Right lobe of liver (tissue), 6 donors: ENCODE measurements at regions not wholly inside any gene's neighbourhood (a gene's known extent, or its start where the extent isn't known, plus 50 kb on each side); places are given as distances from the start of the nearest gene placed in this dataset.

Source experiments
- ATAC-seq, 4 donors: fragments of 200-7000 bp; cut with Tn5 transposase; one replicate each; pipeline ENCODE4 v1.9.1; 2020; ENCODE audit warnings: mild to moderate bottlenecking in 4 of 4, moderate library complexity in 4 of 4
- DNase-seq, 3 donors: peaks; one replicate each; pipeline ENCODE4 v3.0.0-alpha.2; 2020
- H3K27ac ChIP-seq, 3 donors: fragments of 200-600 bp; one replicate each; pipeline ENCODE4 v1.8.0; 2022
- H3K27me3 ChIP-seq, 2 donors: fragments of 200-600 bp; one replicate each; pipeline ENCODE4 v1.8.0; 2022
- H3K36me3 ChIP-seq, 4 donors: fragments of 200-600 bp; sonication (generic) in 1 of 4; one replicate each; pipeline versions ENCODE4 v1.5.1 to v1.8.0; 2017 to 2022; ENCODE audit warnings: control low read depth in 1 of 4
- H3K4me1 ChIP-seq, 4 donors: fragments of 200-600 bp; sonication (generic) in 1 of 4; one replicate each; pipeline versions ENCODE4 v1.5.1 to v1.8.0; 2017 to 2022; ENCODE audit warnings: control low read depth in 1 of 4
- H3K4me3 ChIP-seq, 3 donors: fragments of 200-600 bp; one replicate each; pipeline ENCODE4 v1.8.0; 2022
- H3K9me3 ChIP-seq, 4 donors: fragments of 200-600 bp; sonication (generic) in 1 of 4; one replicate each; pipeline versions ENCODE4 v1.5.1 to v1.8.0; 2017 to 2022; ENCODE audit warnings: control low read depth in 1 of 4
- POLR2A ChIP-seq: fragments of 450-650 bp; IDR thresholded peaks from one replicate; pipeline ENCODE4 v1.6.1; 2017; ENCODE audit warnings: antibody characterized with exemption, mild to moderate bottlenecking
- WGBS: methylation state at CpG from one replicate; pipeline ENCODE4 v1.1.6; 2018; ENCODE audit warnings: low coverage, low lambda C conversion rate; ENCODE audit not compliant: insufficient coverage; ENCODE audit errors: missing lambda C conversion rate; 5-methylcytosine and 5-hydroxymethylcytosine counted together
- intact Hi-C, 2 donors: fragments of 100-400 bp; cut with DNase I; formaldehyde crosslinking; loops; one replicate each; pipeline versions ENCODE4 v1.11.2 to v1.14.1; 2022
- TF ChIP-seq, protein P1 (sequence below), 4 donors: fragments of 200-600 bp in 3 of 4; fragments of 450-650 bp in 1 of 4; IDR thresholded peaks; one replicate each; pipeline versions ENCODE4 v1.5.1 to v1.8.0; 2016 to 2022; ENCODE audit warnings: antibody characterized with exemption in 4 of 4, mild to moderate bottlenecking in 2 of 4
- donor health status: DM: no; HTN: yes; CAD: no.
- donor health status: DM: no; HTN: no; CAD: no.
- donor health status: DM: no; HTN: no; CAD: no.
- donor health status: DM: no; HTN: yes; CAD: no.
- donor health status: DM: no; HTN: yes; CAD: no.

DNA sequence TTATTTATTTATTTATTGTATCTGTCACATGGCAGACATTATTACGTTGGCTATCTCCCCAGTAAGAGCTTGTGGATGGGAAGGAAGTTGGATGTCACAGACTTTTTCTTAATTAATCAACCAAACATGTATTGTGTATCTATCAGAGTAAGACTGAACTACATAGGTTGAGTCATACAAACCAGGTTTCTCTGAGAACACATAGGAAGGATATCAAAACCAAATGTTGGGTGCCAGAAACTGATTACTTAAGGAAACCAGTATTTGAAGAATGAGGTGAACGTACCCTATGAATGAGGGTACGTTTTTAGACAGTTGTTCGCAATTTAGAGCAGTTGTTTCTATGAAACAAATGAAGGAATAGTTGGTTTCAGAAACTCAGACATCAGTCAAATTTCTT, 136.4 kb downstream of the SLC17A6 start:
- no peak for DNase-seq
- H3K27me3 ChIP-seq = no peaks in the 10 kb centered on the region
- no peak overlapping the region for H3K4me3 ChIP-seq
- no peak for ATAC-seq
- WGBS = 50% methylated on average over 4 of the region's 4 CpGs
- no peaks in the 10 kb centered on the region for H3K9me3 ChIP-seq
- H3K36me3 ChIP-seq = no peaks in the 10 kb centered on the region
- intact Hi-C loops = no loop called here
- no peaks in the 10 kb centered on the region for H3K4me1 ChIP-seq
- TF ChIP-seq, protein P1, sequence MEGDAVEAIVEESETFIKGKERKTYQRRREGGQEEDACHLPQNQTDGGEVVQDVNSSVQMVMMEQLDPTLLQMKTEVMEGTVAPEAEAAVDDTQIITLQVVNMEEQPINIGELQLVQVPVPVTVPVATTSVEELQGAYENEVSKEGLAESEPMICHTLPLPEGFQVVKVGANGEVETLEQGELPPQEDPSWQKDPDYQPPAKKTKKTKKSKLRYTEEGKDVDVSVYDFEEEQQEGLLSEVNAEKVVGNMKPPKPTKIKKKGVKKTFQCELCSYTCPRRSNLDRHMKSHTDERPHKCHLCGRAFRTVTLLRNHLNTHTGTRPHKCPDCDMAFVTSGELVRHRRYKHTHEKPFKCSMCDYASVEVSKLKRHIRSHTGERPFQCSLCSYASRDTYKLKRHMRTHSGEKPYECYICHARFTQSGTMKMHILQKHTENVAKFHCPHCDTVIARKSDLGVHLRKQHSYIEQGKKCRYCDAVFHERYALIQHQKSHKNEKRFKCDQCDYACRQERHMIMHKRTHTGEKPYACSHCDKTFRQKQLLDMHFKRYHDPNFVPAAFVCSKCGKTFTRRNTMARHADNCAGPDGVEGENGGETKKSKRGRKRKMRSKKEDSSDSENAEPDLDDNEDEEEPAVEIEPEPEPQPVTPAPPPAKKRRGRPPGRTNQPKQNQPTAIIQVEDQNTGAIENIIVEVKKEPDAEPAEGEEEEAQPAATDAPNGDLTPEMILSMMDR (IDR thresholded peaks at IDR 0.05) = no peak
- TF ChIP-seq POLR2A = no peak
- no peak overlapping the region for H3K27ac ChIP-seq

GRCh38 chr11:22473586-22473985, 135.4 kb downstream of the SLC17A6 start:
- no peak for ATAC-seq
- Histone ChIP-seq H3K27ac (no peak overlapping the region), H3K4me1 (no peaks in the 10 kb centered on the region), H3K36me3 (no peaks in the 10 kb centered on the region), H3K9me3 (no peaks in the 10 kb centered on the region), H3K4me3 (no peak overlapping the region), H3K27me3 (no peaks in the 10 kb centered on the region)
- WGBS = 58% methylated on average over 1 of the region's 1 CpG
- DNase-seq = no peak
- TF ChIP-seq, protein P1 (IDR thresholded peaks at IDR 0.05) = no peak
- no peak for TF ChIP-seq POLR2A
- intact Hi-C loops = no loop called here

- intact Hi-C loops = no loop called here
- Histone ChIP-seq H3K27me3 (no peaks in the 10 kb centered on the region), H3K9me3 (no peaks in the 10 kb centered on the region), H3K4me1 (no peaks in the 10 kb centered on the region), H3K27ac (no peak overlapping the region), H3K36me3 (no peaks in the 10 kb centered on the region), H3K4me3 (no peak overlapping the region)
- TF ChIP-seq POLR2A = no peak
- TF ChIP-seq, protein P1 (IDR thresholded peaks at IDR 0.05) = no peak
- ATAC-seq (no peak), DNase-seq (no peak)
- WGBS = 54% methylated on average over 7 of the region's 7 CpGs
Measured at GRCh38 chr11:22472306-22472705, 134.1 kb downstream of the SLC17A6 start.

DNA sequence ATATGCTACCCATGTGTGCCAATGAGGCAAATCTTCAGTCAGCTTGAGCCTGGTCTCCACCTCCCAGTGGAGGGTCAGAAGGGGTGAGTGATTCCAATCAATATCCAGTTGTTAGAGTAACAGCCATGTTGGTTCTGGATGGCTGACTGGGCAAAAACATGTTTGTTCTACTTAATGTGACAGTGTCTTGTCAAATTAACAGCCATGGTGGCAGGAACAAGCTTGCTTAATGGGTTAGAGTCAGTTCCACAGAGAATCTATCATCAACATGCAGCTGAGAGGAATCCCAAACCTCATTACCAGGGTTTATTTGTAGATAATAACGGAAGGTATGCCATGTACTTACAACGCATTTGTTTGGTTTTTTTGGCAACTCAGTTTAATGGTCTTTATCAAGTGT, 133.2 kb downstream of the SLC17A6 start:
- no peaks in the 10 kb centered on the region for H3K4me1 ChIP-seq
- intact Hi-C loops = no loop called here
- no peak overlapping the region for H3K4me3 ChIP-seq
- no peaks in the 10 kb centered on the region for H3K27me3 ChIP-seq
- WGBS = 38% methylated on average over 2 of the region's 2 CpGs
- no peaks in the 10 kb centered on the region for H3K36me3 ChIP-seq
- no peaks in the 10 kb centered on the region for H3K9me3 ChIP-seq
- TF ChIP-seq POLR2A = no peak
- TF ChIP-seq, protein P1 (IDR thresholded peaks at IDR 0.05) = no peak
- ATAC-seq (no peak), DNase-seq (no peak)
- no peak overlapping the region for H3K27ac ChIP-seq

DNA sequence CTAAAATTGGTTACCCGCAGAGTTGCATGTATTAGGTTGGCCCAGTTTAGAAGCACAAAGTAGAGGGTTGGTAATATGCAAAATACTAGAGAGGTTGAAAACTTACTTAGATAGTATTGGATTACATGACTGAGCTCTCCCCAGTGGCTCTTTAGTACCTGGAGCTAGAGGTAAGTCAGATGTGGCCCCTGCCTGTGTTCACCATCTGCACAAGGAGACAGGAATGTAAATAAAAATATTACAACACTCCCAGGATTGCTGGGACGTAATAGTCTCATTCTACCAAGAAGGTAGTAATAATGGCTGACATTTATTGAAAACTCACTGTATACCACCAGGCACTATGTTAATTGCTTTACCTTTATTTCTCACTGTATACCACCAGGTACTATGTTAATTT, 129.6 kb downstream of the SLC17A6 start:
- TF ChIP-seq POLR2A = no peak
- TF ChIP-seq, protein P1 (IDR thresholded peaks at IDR 0.05) = no peak
- DNase-seq (no peak), ATAC-seq (no peak)
- Histone ChIP-seq H3K9me3 (no peaks in the 10 kb centered on the region), H3K27ac (no peak overlapping the region), H3K4me1 (no peaks in the 10 kb centered on the region), H3K36me3 (no peaks in the 10 kb centered on the region), H3K27me3 (no peaks in the 10 kb centered on the region), H3K4me3 (no peak overlapping the region)
- 59% methylated on average over 2 of the region's 2 CpGs for WGBS
- intact Hi-C loops = no loop called here
